Coronary artery (tissue), 2 donors: ENCODE measurements at regions not wholly inside any gene's neighbourhood (a gene's known extent, or its start where the extent isn't known, plus 50 kb on each side); places are given as distances from the start of the nearest gene placed in this dataset.
"Not testable (repeated sequence)": the region's sequence is repeated elsewhere in the genome, so short reads cannot be mapped to it uniquely, and the experiment has no call there.

Experiments used
- DNase-seq: peaks from one replicate; pipeline ENCODE4 v3.0.0-alpha.2; 2017; ENCODE audit warnings: low spot score
- H3K27ac ChIP-seq, 2 donors: fragments of 200-600 bp; sonication (generic); one replicate each; pipeline ENCODE4 v1.5.1; 2016 to 2019
- H3K4me3 ChIP-seq: fragments of 200-600 bp; sonication (generic); 2 replicates; pipeline ENCODE4 v1.5.1; 2016; ENCODE audit warnings: mild to moderate bottlenecking, moderate library complexity
- TF ChIP-seq, protein P1 (sequence below): fragments of 200-600 bp; sonication (generic); IDR thresholded peaks from one replicate; pipeline ENCODE4 v1.5.1; 2019; ENCODE audit warnings: antibody characterized with exemption

DNA sequence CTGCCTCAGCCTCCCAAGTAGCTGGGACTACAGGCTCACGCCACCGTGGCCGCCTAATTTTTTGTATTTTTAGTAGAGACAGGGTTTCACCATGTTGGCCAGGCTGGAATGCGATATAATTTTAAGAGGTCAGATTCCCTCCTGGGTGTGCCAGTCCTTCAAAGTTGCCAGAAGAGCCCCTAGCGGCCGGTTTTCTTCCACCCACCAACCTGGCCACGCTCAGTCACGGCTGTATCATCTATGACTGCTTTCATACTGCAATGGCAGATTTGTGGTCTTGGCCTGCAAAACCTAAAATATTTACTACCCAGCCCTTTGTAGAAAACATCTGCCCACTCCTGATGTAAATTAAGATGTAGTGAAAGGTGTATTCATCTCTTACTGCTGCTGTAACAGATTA lies 117.5 kb upstream of the BASP1 start:
- H3K4me3 ChIP-seq: no peak overlapping the region
- DNase-seq: no peak
- no peak overlapping the region for H3K27ac ChIP-seq
- TF ChIP-seq, protein P1, sequence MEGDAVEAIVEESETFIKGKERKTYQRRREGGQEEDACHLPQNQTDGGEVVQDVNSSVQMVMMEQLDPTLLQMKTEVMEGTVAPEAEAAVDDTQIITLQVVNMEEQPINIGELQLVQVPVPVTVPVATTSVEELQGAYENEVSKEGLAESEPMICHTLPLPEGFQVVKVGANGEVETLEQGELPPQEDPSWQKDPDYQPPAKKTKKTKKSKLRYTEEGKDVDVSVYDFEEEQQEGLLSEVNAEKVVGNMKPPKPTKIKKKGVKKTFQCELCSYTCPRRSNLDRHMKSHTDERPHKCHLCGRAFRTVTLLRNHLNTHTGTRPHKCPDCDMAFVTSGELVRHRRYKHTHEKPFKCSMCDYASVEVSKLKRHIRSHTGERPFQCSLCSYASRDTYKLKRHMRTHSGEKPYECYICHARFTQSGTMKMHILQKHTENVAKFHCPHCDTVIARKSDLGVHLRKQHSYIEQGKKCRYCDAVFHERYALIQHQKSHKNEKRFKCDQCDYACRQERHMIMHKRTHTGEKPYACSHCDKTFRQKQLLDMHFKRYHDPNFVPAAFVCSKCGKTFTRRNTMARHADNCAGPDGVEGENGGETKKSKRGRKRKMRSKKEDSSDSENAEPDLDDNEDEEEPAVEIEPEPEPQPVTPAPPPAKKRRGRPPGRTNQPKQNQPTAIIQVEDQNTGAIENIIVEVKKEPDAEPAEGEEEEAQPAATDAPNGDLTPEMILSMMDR: no peak

DNA sequence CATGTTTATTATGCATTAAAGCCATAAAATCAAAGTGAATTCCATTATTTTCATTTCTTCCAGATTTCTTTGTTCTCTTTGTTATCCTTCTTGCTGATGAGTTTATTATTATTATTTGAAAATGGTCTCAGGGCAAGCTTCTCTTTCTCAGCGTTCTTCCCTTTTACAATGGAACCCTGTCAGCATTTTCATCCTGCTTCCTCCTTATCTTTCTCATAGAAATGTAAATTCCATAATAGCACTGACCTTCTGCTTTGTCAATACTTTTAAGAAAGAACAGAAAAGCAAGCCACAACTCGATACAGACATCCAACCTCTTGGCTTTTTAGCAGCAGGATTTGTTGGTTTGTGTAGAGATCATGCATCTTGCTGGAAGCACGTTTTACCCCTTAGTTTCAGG lies 114.0 kb upstream of the BASP1 start:
- H3K27ac ChIP-seq: no peak overlapping the region
- TF ChIP-seq, protein P1: no peak
- no peak for DNase-seq
- H3K4me3 ChIP-seq: no peak overlapping the region

DNA sequence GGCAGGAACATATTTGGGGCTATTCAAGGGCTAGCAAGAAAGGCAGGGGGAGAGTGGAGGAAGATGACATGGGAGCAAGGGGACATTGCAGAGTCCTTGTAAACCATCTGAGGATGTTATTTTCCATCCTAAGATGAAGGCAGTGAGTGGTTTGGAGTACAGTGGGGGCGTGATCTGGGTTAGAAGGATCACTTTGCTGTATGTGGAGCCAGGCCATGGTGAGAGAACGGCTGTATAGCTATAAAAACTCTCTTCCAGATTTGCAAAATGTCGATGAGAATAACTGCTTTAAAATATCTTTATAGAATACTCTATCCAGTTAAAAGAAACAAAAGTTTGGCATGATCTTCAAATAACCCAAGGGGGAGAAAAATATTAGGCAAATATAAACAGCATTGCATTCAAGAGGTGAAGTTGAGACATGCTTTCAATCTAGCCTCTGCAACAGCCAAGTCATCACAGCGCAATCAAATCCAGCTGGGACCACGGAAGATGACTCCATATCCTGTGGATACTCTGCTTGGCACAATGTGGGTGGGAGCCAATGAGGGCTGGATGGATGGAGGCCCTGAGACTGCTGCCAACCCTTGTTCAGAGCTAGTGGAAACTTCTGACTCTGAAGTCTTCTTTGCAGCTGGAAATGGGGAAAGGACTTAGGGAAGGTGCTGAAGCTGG lies 111.5 kb upstream of the BASP1 start:
- Histone ChIP-seq H3K4me3 (no peak overlapping the region), H3K27ac (no peak overlapping the region)
- no peak for DNase-seq
- TF ChIP-seq, protein P1: no peak

DNA sequence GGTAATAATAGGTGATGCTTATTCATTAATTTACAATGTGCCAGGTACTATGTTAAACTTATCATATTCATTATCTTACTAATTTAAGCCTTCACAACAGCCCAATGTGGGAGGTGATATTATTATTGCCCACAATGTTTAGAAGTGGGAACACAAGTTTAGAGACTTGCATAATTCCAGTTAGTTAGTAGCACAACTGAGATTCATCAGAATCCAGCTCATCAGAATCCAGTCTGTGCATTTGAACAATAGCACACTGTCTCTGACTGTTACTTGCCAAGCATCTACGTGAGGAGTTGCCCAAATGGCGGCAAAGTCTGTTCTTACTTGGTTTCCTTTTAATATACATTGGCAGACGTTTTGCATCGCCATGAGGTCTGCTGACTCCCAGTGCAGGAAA lies 110.9 kb upstream of the BASP1 start:
- no peak for DNase-seq
- no peak overlapping the region for H3K27ac ChIP-seq
- no peak overlapping the region for H3K4me3 ChIP-seq
- TF ChIP-seq, protein P1: no peak

DNA sequence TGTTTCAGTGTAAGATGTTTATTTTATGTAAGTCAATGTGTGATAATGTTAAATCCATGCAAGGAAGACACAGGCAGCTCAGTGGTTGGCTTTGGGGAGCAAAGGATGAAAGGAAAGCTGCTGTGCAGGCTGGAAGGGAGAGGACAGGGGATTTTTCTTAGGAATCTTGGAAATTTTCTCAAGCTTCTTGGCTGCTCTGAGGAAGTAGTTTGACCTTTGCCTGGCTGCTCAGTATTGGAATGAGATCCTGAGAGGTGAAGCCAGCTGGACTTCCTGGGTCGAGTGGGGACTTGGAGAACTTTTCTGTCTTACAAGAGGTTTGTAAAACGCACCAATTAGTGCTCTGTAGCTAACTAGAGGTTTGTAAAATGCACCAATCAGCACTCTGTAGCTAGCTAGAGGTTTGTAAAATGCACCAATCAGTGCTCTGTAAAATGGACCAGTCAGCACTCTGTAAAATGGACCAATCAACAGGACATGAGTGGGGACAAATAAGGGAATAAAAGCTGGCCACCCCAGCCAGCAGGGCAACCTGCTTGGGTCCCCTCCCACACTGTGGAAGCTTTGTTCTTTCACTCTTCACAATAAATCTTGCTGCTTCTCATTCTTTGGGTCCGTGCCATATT lies 105.2 kb upstream of the BASP1 start:
- not testable (repeated sequence) for H3K27ac ChIP-seq, H3K4me3 ChIP-seq, DNase-seq

DNA sequence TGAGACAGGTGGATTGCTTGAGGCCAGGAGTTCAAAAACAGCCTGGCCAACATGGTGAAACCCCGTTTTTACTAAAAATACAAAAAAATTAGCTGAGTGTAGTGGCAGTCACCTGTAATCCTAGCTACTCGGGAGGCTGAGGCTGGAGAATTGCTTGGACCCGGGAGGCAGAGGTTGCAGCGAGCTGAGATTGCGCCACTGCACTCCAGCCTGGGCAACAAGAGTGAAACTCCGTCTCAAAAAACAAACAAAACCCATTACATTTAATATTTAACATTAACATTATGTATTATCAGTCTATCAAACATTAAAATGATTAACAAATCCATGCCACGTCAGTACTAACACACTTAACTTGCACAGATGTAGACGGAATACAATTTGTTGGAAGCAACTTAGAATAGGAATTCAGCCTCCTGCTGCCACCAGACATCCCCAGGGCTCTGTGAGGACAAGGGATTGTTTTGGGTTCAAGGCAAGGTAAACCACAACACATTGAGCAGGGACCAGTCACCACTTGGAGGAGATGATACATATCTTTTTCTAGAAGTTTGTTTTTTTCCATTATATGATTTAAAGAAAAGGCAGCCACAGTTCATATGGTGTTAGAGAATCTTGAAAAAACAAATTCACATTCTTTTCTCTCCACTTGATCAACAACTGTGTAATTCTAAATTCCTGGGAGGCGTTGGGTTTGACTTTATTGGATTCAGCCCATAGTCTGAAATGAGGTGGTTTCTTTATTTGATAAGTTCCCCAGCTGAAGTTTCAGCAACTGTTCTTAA lies 104.1 kb upstream of the BASP1 start:
- DNase-seq: no peak
- TF ChIP-seq, protein P1: no peak
- Histone ChIP-seq H3K4me3 (no peak overlapping the region), H3K27ac (no peak overlapping the region)

DNA sequence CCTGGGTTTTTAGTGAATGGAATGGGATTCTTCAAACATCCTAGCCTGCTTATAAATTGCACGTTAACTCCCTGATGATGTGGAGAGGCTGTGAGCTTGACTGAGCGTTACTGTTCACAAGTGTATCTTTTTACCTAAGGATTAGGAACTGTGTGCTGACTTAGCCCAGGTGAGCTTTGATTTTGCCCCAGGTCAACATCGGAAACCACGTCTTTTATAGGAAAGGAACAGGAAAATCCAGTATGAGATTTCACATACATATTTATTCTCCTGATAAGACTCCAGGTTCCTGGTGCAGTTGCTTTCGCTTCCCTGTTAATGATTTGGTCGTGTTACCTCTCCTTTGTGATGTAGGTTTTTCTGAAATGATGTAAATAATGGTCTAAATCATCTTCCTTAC lies 103.2 kb upstream of the BASP1 start:
- H3K4me3 ChIP-seq: no peak overlapping the region
- DNase-seq: no peak
- TF ChIP-seq, protein P1: no peak
- no peak overlapping the region for H3K27ac ChIP-seq
